ENCODE measurements at regions not wholly inside any gene's neighbourhood (a gene's known extent, or its start where the extent isn't known, plus 50 kb on each side); places are given as distances from the start of the nearest gene placed in this dataset.
"Not testable (repeated sequence)": the region's sequence is repeated elsewhere in the genome, so short reads cannot be mapped to it uniquely, and the experiment has no call there.

DNA sequence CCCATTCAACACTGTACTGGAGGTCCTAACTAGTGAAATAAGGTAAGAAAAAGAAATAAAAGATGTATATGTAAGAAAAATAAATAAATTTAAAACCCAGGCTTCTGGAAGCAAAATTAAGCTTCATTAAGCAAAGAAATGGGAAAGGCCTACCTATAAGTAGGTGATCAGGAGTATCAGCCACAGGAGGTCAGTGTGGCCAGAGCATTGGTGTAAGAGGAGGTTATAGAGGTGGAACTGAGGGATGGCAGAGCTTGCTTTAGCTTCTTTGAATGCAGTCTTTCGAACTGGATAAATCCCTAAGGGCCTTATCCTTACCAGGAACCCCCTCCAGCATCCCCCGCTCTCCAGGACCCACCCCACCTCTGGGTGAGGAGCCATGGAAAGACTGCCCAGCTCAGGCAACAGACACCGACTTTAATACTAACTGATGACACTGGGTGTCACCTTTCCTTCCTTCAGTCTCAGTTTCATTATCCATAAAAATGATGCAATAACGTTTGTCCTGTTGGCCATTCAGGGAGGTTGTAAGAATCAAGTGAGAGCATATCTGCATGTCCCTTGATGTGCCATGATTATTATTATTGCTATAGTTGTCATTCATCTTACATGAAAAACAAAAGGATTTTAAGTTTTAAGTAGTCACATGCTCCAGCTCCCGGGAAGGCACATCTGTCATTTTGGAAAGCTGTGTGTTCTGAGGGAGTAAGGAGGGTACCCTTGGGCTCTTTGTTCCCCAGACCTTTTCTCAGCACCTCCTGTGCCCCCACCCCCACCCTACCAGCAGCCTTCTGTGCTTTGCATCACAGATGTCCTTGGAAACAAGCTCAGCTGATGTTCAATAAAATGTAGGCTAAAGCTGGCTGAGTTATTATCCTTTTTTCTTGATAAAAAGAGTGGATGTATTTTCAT, 50.8 kb upstream of the CTNNA1 start:
- peak; percentile 32 for DNase-seq (ENCODE audit: low spot score)

DNA sequence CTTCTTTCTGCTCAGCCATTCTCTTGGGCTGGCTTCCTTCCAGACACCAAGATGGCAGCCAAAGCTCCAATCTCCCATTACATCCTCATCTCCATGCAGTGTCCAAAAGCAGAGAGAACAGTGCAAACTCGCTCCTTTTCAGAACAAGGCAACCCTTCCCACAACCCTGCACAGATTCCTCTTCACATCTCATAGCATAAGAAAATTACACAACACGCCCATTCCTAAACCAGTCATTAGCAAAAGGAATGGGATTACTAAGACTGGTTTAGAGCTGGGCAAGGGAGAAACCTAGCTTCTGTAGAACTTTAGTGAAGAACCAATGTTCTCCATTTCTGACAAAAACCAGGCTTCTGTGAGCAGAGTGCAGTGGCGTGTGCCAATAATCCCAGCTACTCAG, 51.5 kb upstream of the CTNNA1 start:
- no peak for DNase-seq (ENCODE audit: low spot score)

DNA sequence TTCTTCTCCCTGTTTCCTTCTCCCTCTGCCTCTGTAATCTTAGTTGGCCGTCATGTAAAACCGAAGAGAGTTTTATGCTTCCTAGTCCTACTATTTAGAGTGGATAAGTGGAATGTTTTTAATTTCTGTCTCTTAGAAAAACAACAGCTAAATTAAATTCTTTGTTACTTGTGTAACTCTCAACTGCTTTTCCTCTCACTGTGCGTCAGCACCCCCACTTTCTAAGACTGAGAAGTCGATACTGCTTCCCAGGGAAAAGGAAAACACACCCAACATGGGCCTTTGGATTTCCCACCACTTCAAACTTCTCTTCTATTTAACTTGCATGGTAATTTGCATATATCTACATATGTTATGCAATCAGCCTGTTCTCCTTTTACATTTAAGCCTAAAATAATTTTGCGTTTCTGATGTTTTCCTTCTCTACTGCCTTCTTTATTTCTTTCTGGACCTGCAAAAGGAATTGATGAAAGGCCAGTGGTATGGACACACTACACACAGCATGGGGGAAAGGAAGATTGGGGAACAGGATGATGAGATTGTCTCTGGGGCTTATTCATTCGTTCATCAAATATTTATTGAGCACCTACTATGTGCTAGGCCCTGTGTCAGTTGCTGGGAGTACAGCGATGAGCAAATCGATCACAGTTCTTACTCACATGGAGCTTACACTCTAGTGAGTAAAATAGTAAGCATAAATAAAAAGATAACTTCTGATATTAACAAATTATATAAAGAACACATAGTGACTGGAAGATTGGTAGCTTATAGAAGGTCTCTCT, 52.5 kb upstream of the CTNNA1 start:
- DNase-seq (ENCODE audit: low spot score): no peak

DNA sequence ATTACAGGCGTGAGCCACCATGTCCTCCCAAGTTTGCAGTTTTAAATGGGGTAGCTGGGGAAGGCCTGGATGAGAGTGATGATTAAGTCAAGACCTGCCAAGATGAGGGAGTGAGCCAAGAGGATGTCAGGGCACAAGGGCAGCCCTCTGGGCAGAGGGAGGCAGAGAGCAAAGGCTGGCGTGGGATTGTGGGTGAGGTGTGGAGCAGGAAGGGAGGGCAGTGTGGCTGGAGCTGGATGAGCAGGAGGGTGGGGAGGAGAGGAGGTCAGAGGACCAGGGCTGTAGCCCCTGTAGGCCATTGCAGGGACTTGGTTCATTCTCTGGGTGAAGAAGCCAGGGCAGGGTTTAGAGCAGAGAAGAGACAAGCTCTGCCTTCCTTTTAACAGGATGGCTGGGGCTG, 53.7 kb upstream of the CTNNA1 start:
- no peak for DNase-seq (ENCODE audit: low spot score)

DNA sequence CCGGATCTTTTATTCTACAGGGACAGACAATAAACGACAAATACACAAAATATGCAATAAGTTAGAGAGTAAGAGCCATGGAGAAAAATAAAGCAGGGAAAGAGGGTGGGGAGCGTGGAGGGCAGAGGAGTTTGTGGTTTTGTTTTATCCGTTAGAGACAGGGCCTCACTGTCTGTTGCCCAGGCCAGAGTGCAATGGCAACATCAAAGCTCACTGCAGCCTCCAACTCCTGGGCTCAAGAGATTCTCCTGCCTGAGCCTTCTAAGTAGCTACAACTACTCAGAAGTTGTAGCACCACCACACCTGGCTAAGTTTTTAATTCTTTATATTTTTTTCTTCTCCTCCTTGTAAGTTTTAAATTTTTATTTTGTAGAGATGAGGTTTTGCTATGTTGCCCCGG, 54.5 kb upstream of the CTNNA1 start:
- no peak for DNase-seq (ENCODE audit: low spot score)

DNA sequence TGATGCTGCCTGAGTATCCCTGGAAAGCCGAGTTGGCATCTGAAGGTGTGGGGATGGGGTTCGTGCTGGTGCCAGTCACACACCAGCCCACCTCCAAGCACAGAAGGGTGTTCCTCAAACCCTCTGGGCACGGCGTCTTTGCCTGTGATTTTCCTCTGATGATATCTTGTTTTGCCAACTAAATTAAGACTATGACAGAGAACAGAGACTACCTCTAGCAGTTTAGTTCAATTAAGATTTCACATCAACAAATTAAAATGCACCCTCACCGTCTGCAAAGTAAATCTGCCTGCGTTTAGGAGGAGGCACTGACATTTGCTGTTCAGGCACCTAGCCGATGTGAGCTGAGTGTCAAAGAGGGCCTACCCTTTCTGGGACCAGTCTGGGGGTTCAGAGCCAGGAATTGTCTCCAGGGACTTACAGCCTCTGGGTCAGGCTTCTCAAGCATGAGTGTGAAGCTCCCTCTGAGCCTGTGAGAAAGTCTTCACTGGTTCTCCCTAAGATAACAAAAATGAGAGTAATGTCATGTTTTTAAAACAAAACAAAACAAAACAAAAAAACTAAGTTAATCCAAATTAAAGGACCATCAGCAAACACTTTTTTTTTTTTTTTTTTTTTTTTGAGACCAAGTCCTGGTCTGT, 55.4 kb upstream of the CTNNA1 start:
- DNase-seq (ENCODE audit: low spot score): no peak

DNA sequence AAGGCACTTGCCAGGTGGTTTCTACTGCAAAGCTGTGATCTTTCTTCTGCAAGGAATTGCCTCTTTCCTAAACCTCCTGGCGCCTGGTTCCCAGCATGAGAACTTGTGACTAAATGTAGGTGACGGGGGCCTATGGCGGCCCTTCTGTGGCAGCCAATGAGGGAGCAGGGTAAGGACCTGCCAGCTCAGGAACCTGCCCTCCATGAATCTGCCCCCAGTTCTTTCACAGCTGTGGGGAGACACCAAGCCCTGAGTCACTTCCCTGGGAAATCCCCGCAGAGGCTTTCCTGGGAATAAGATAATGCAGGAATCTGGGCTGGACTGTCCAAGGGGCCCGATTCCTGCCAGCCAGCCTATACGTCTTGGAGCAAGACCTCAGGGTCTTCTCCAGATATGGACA, 56.7 kb upstream of the CTNNA1 start:
- peak; percentile 18 for DNase-seq (ENCODE audit: low spot score)

DNA sequence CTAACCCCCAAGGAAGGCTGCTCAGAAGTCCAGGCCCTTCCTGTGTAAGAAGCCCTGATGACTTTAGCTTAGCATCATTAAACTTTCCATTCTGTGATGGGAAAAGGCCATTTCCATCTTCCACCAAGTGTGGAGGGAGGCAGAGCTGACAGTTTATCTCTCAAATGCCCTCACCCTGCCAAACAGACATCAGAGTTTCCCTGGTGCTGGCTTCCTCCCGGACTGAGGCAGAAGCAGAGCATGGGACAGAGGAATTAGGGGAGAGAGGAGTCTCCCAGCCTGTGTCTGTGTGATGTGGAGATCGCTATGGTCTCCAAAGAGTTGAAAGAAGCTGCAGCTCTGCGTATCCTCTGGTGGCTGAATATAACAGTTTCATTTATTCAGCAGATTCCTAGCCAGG, 57.4 kb upstream of the CTNNA1 start:
- no peak for DNase-seq (ENCODE audit: low spot score)

DNA sequence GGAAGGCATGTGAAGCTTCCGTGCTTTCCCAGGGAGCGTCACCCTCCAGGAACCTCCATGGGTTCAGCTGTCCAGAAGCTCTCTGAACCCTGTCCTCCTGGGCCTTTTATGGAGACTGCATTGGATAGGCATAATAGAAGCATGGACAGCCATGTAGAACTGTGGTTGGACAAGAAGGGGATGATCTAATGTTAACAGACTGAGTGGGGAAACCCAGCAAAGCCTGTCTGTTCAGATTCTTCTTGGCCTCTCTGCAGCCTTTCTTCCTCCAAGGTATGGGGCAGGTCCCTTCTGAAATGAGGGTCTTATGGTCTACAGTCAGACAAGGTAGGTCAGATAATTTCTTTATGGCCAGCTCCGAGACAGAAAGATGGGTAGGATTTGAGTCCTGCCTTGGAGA, 59.1 kb upstream of the CTNNA1 start:
- DNase-seq (ENCODE audit: low spot score): no peak

DNA sequence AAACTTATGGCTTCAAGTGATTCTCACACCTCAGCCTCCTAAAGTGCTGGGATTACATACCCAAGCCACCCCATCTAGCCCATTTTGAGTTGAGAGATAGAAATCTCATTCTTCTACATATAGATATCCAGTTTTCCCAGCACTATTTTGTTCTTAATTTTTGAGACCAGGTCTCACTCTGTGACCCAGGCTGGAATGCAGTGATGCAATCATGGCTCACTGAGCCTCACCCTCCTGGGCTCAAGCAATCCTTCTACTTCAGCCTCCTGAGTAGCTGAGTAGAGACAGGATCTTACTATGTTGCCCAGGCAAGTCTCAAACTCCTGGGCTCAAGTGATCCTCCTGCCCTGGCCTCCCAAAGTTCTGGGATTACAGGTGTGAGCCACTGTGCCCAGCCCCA, 60.9 kb upstream of the CTNNA1 start:
- no peak for DNase-seq (ENCODE audit: low spot score)

DNA sequence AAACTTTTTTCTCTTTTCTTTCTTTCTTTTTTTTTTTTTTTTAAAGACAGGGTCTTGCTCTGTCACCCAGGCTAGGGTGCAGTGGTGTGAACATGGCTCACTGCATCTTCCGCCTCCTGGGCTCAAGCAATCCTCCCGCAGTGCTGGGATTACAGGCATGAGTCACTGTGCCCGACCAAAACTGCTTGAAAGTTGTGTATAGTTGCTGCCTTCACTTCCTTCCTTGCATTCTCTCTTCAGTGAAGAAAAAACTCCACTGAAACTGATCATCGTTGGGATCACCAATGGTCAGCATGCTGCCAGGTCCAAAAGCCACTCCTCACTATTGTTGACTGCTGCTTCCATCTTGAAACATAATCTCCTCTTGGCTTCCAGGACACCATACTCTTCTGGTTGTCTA, 66.6 kb upstream of the CTNNA1 start:
- no peak for DNase-seq (ENCODE audit: low spot score)

DNA sequence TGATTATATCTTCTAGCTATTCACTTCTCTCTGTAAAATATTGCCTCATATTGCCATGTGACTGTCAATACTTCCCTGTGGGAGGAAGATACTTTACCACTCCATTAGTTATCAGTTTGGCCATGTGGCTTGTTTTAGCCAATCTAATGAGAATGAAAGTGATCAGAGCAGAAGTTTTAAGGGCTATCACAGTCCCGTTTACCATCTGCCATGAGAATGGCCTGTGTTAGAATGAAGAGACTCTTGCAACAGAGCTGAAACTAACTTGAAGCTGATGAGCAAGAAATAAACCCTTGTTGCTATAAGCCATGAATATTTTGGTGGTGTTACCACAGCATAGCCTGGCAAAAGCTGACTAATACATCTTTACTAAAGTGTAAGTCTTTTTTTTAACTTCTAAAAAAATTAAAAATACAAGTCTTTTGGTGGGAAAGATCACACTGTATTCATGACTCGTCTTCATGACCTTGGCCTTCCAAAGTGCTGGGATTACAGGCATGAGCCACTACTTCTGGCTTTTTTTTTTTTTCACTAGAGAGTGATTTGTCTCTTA, 68.0 kb upstream of the CTNNA1 start:
- no peak for DNase-seq (ENCODE audit: low spot score)

DNA sequence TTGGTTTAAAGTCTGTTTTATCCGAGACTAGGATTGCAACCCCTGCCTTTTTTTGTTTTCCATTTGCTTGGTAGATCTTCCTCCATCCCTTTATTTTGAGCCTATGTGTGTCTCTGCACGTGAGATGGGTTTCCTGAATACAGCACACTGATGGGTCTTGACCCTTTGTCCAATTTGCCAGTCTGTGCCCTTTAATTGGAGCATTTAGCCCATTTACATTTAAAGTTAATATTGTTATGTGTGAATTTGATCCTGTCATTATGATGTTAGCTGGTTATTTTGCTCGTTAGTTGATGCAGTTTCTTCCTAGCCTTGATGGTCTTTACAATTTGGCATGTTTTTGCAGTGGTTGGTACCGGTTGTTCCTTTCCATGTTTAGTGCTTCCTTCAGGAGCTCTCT, 70.8 kb upstream of the CTNNA1 start:
- not testable (repeated sequence) for DNase-seq (ENCODE audit: low spot score)

DNA sequence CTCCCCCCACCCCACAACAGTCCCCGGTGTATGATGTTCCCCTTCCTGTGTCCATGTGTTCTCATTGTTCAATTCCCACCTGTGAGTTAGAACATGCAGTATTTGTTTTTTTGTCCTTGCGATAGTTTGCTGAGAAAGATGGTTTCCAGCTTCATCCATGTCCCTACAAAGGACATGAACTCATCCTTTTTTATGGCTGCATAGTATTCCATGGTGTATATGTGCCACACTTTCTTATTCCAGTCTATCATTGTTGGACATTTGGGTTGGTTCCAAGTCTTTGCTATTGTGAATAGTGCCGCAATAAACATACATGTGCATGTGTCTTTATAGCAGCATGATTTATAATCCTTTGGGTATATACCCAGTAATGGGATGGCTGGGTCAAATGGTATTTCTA, 74.4 kb upstream of the CTNNA1 start:
- DNase-seq (ENCODE audit: low spot score): not testable (repeated sequence)

DNA sequence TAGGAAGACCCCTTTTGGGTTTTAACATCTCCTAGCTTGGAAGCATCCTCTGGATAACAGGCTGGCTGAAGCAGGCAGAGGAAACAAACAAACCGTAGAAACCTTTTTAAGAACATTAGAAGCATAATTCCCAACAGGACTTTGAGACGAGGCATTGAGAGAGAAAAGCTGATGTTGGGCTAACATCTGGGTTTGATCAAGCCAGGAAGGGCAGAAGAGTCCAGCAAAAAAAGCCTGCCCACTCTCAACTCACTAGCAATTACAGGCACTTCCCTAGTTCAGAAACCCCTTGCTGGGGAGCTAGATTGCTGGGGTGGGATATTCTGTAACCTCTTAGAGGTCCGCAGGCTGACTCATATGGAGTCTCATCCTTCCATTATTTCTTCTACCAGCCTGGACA, 75.4 kb upstream of the CTNNA1 start:
- DNase-seq (ENCODE audit: low spot score): no peak

DNA sequence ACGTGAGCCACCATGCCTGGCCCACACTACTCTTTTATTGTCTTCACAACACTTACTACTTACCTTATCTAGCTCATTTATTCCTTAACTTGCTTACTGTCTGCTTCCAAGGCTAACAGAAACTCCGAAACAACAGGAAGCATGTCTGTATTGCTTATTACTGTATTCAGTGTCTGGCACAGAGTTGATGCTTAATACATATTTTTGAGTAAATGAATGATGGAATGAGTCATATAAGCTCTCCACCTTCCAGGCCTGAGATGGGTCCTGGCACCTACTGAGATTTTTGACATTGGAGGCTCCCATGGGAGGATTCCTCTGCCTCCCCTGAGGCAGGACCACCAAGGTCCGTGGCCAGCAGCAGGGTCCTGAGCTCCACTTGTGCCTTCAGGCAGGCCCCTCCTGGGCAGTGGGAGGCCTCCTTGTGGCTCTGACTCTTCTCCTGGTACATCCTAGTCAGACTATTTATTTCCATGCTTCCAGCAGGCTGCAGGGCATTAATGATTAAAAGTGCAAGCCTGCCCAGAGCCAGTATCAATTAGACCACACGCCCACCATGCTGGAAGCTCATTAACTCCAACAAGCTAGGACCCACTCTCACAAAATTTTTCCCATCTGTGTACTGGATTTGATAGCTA, 76.5 kb upstream of the CTNNA1 start:
- DNase-seq (ENCODE audit: low spot score): no peak

DNA sequence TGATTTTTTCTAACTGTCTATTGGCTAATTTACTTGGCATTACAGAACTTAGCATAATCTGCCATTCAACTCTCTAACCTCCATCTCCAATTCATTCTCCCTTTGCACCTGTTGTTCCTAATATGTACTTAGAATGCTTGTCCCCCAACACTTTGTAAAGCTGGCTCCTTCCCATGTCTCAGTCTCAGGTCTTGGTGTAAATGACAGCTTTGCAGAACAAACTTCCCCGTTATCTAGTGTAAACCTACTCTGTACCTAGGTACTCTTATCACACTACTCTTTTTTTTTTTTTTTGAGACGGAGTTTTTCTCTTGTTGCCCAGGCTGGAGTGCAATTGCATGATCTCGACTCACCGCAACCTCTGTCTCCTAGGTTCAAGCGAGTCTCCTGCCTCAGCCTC, 77.2 kb upstream of the CTNNA1 start:
- DNase-seq (ENCODE audit: low spot score): no peak

DNA sequence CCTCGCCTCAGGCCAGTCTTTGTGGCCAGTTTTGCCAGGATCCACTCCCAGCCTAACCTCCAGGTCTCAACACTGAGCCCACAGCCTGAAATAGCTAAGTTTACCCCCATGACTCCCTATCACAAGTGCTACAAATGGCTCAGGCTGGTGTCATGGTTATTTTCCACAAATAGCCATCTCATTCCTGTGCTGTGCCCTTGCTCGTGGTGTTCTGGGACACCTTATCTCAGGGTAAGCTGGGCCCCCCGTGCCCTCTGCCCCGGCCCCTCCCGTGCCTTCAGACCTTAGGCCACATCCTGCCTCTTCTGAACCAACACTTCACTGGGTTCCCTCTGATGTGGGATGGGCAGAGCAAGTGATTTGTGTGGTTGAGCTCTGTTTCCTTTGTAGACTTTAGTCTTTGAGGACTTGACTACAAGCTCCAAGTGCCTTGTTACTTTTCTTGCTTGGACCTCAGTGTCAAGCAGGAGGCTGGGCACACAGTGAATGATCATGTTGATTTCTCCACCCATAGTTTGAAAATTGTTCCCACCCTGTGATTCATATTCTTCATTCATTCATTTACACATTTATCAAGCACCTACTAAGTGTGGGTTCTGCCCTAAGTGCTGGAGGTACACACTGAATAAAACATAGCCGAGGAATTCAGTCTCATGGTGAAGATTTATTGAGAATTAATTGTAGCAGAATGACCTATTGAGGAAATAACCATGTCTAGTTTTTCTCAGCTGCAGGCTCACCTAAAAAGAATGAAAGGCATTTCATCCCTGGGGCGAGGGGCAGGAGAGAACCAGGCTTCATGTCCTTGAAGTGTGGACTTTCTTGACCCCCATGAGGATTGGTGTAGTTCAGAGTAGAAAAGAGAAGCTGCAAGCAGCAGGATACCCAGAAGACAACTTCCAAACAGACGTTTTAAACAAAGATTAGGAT, 84.5 kb upstream of the CTNNA1 start:
- DNase-seq (ENCODE audit: low spot score): peak; percentile 20

DNA sequence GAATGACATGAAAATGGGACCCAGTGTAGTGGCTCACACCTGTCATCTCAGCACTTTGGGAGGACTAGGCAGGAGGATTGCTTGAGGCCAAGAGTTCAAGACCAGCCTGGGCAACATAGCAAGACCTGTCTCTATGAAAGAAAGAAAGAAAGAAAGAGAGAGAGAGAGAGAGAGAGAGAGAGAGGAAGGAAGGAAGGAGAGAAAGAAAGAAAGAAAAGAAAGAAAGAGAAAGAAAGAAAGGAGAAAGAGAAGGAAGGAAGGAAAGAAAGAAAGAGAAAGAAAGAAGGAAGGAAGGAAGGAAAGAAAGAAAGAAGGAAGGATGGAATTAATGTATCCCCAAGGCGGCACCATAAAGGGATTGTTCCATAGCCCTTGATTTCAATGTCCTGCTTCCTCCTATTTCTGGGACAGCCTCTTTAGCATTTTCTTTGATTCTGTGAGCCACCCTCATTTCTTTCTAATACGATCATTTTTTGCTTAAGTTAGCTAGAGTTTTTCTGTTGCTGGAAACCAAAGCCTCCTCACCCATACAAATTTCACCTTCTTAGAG, 85.4 kb upstream of the CTNNA1 start:
- not testable (repeated sequence) for DNase-seq (ENCODE audit: low spot score)

DNA sequence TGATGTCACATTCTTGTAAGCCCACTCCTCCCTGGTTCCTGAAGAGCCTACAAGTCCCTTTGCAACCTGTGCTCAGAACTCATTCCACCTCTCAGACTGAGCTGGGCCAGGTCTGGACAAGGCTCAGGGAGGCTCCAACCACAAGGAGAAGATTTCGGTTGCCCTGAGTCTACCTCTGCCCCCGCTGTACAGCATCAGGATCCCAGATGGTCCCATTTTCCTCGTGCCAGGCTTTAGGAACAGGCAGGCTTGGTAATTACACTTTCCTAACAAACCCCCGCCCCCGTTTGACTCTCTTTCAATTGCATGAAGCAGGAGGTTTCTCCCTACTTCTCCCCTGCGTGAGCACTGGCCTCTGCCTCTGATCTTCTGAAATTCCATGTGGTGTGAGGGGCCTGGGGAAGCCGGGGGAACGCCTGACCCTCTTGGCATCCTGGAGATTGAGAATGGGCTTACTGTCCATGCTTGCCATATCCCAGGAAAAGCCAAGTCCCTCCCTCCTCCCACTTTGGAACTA, 86.9 kb upstream of the CTNNA1 start:
- DNase-seq (ENCODE audit: low spot score): no peak

Measured in HuH-7 (cell line).